ENCODE measurements at regions not wholly inside any gene's neighbourhood (a gene's known extent, or its start where the extent isn't known, plus 50 kb on each side); places are given as distances from the start of the nearest gene placed in this dataset.

DNA sequence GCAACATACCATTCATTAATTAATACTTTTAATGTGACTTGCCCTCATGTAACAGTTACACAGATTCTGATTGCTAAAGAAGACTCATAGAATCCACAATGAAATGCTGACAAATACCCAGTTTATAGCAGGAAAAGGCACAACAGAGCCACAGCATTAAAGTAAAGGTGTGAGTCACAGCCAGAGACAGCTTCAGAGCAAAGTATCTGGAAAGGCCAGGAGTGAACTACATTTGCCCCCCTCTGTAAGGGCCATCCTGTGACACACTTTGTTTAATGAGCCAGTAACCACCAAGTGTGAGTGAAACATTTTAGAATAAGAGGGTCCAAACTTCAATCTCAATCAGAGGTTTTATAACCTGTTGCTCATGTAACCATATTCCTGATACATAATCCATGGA is 133.8 kb upstream of the TACR3 start:
- no peak overlapping the region for H4K5ac ChIP-seq (ENCODE audit: insufficient read length, low read depth, low read length)
- no peak overlapping the region for H3T11ph ChIP-seq (ENCODE audit: low read length)
- H3K27me3 ChIP-seq (ENCODE audit: insufficient read depth, low read length) = no peaks in the 10 kb centered on the region
- H3K23ac ChIP-seq (ENCODE audit: insufficient read length, low read depth, low read length) = no peak overlapping the region
- H4K8ac ChIP-seq (replicated peaks; ENCODE audit: insufficient read length, low read depth, low read length) = no peak overlapping the region
- H2BK15ac ChIP-seq (ENCODE audit: low read depth, low read length) = no peak overlapping the region
- Mint-ChIP-seq H3K4me3 (no peak overlapping the region), H3K27ac (0 out of 7 replicates have a peak overlapping the region, but pooled peaks of 1 of the 3 experiments have one; percentile 37), H3K27me3 (ENCODE audit: low read depth) (no peaks in the 10 kb centered on the region), H3K9me3 (peaks cover 11 to 14% of the 10 kb centered on the region in 2 experiments; a peak in 4 of 5 replicates), H3K4me1 (peaks cover 4% of the 10 kb centered on the region in 2 experiments; a peak in 3 of 4 replicates), H3K36me3 (ENCODE audit: insufficient read depth in 1 of 3, low read depth in 3 of 3) (peaks cover 4 to 14% (median 7%) of the 10 kb centered on the region in 3 experiments; a peak in 6 of 7 replicates)
- no peak overlapping the region for H3K27ac ChIP-seq (ENCODE audit: insufficient read length, low read depth, low read length)
- no peak overlapping the region for H2AFZ ChIP-seq (ENCODE audit: low read length)
- H3K9ac ChIP-seq (ENCODE audit: extremely low read depth, insufficient read length, low read length) = no peak overlapping the region
- H3K14ac ChIP-seq (ENCODE audit: insufficient read depth, low read length) = no peak overlapping the region
- H2BK120ac ChIP-seq (ENCODE audit: low read depth, low read length, poor library complexity, severe bottlenecking) = no peak overlapping the region
- TF ChIP-seq, protein P1, sequence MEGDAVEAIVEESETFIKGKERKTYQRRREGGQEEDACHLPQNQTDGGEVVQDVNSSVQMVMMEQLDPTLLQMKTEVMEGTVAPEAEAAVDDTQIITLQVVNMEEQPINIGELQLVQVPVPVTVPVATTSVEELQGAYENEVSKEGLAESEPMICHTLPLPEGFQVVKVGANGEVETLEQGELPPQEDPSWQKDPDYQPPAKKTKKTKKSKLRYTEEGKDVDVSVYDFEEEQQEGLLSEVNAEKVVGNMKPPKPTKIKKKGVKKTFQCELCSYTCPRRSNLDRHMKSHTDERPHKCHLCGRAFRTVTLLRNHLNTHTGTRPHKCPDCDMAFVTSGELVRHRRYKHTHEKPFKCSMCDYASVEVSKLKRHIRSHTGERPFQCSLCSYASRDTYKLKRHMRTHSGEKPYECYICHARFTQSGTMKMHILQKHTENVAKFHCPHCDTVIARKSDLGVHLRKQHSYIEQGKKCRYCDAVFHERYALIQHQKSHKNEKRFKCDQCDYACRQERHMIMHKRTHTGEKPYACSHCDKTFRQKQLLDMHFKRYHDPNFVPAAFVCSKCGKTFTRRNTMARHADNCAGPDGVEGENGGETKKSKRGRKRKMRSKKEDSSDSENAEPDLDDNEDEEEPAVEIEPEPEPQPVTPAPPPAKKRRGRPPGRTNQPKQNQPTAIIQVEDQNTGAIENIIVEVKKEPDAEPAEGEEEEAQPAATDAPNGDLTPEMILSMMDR (conservative IDR thresholded peaks at IDR 0.05) = no peak
- H3K4me1 ChIP-seq (ENCODE audit: insufficient read depth, low read length) = no peaks in the 10 kb centered on the region
- no peak overlapping the region for H4K91ac ChIP-seq (ENCODE audit: insufficient read length, low read depth, low read length)
- no peaks in the 10 kb centered on the region for H3K79me1 ChIP-seq (ENCODE audit: insufficient read depth, low read depth, low read length, poor library complexity, severe bottlenecking)
- H3K4ac ChIP-seq (ENCODE audit: low read depth, low read length) = no peak overlapping the region
- H3K56ac ChIP-seq (ENCODE audit: insufficient read length, low read depth, low read length) = no peak overlapping the region
- H3K9me3 ChIP-seq (ENCODE audit: control insufficient read depth, low read depth, low read length) = no peaks in the 10 kb centered on the region
- no peak for DNase-seq
- no peak overlapping the region for H3K4me2 ChIP-seq (ENCODE audit: insufficient read depth, insufficient read length, low read length)
- no peaks in the 10 kb centered on the region for H4K20me1 ChIP-seq (ENCODE audit: control insufficient read depth, insufficient read depth, insufficient read length)
- H3K23me2 ChIP-seq (ENCODE audit: insufficient read length, low read depth, low read length, poor library complexity, severe bottlenecking) = no peaks in the 10 kb centered on the region
- H2BK12ac ChIP-seq (ENCODE audit: insufficient read length, low read depth, low read length) = no peak overlapping the region
- H2BK20ac ChIP-seq (ENCODE audit: low read depth, low read length, poor library complexity, severe bottlenecking) = no peak overlapping the region
- H2BK5ac ChIP-seq (ENCODE audit: insufficient read length, low read length) = no peak overlapping the region
- H3K79me2 ChIP-seq (ENCODE audit: insufficient read depth, low read length) = no peaks in the 10 kb centered on the region
- no peak overlapping the region for H3K18ac ChIP-seq (ENCODE audit: insufficient read length, low read depth, low read length)
- H2AK5ac ChIP-seq (ENCODE audit: insufficient read length, low read length) = no peak overlapping the region

Measured in H9 (cell line).